ENCODE measurements at regions not wholly inside any gene's neighbourhood (a gene's known extent, or its start where the extent isn't known, plus 50 kb on each side); places are given as distances from the start of the nearest gene placed in this dataset.

GRCh38 chr5:27308153-27308552 lies 269.8 kb upstream of the CDH9 start:
- no peaks in the 10 kb centered on the region for H3K27me3 ChIP-seq (ENCODE audit: control insufficient read depth, low read length)
- H3K4me2 ChIP-seq (ENCODE audit: low read length), result no peak overlapping the region
- H3K9me3 ChIP-seq (ENCODE audit: control insufficient read depth, insufficient read depth, low read length), result no peaks in the 10 kb centered on the region; the same call in 1 of the 2 replicates
- no peaks in the 10 kb centered on the region for H3K9me2 ChIP-seq (replicated peaks; ENCODE audit: control insufficient read depth, low read length)
- TF ChIP-seq CTCF (IDR thresholded peaks at IDR 0.05; ENCODE audit: low read depth, low read length, poor library complexity, severe bottlenecking) (no peak), EZH2phosphoT487 (IDR thresholded peaks at IDR 0.05; ENCODE audit: borderline replicate concordance, low read length) (no peak)
- no peaks in the 10 kb centered on the region for H3F3A ChIP-seq (ENCODE audit: control insufficient read depth, insufficient read depth)
- H4K20me1 ChIP-seq (ENCODE audit: control insufficient read depth, insufficient read depth, low read depth, low read length), result no peaks in the 10 kb centered on the region
- no peak overlapping the region for H3K4me3 ChIP-seq (ENCODE audit: low read length)
- H3K36me3 ChIP-seq (ENCODE audit: control insufficient read depth, low read length), result no peaks in the 10 kb centered on the region
- H3K27ac ChIP-seq (ENCODE audit: low read depth, low read length), result no peak overlapping the region
- H3K4me1 ChIP-seq (ENCODE audit: control insufficient read depth, low read length), result no peaks in the 10 kb centered on the region
- H3K79me2 ChIP-seq (ENCODE audit: control insufficient read depth, low read length), result no peaks in the 10 kb centered on the region

GRCh38 chr5:27290172-27290571 lies 251.8 kb upstream of the CDH9 start:
- H3K4me1 ChIP-seq (ENCODE audit: control insufficient read depth, low read length), result no peaks in the 10 kb centered on the region
- H3K9me2 ChIP-seq (replicated peaks; ENCODE audit: control insufficient read depth, low read length), result no peaks in the 10 kb centered on the region
- H3K27ac ChIP-seq (ENCODE audit: low read depth, low read length), result no peak overlapping the region
- H3F3A ChIP-seq (ENCODE audit: control insufficient read depth, insufficient read depth), result no peaks in the 10 kb centered on the region
- 0 out of 2 replicates have a peak, but pooled peaks cover 3% of the 10 kb centered on the region for H3K9me3 ChIP-seq (ENCODE audit: control insufficient read depth, insufficient read depth, low read length)
- no peaks in the 10 kb centered on the region for H3K27me3 ChIP-seq (ENCODE audit: control insufficient read depth, low read length)
- H3K4me2 ChIP-seq (ENCODE audit: low read length), result no peak overlapping the region
- H3K79me2 ChIP-seq (ENCODE audit: control insufficient read depth, low read length), result no peaks in the 10 kb centered on the region
- TF ChIP-seq CTCF (IDR thresholded peaks at IDR 0.05; ENCODE audit: low read depth, low read length, poor library complexity, severe bottlenecking) (no peak), EZH2phosphoT487 (IDR thresholded peaks at IDR 0.05; ENCODE audit: borderline replicate concordance, low read length) (no peak)
- H3K36me3 ChIP-seq (ENCODE audit: control insufficient read depth, low read length), result no peaks in the 10 kb centered on the region
- H3K4me3 ChIP-seq (ENCODE audit: low read length), result no peak overlapping the region
- no peaks in the 10 kb centered on the region for H4K20me1 ChIP-seq (ENCODE audit: control insufficient read depth, insufficient read depth, low read depth, low read length)

GRCh38 chr5:27276119-27276518 lies 237.7 kb upstream of the CDH9 start:
- no peak overlapping the region for H3K4me2 ChIP-seq (ENCODE audit: low read length)
- TF ChIP-seq EZH2phosphoT487 (IDR thresholded peaks at IDR 0.05; ENCODE audit: borderline replicate concordance, low read length) (no peak), CTCF (IDR thresholded peaks at IDR 0.05; ENCODE audit: low read depth, low read length, poor library complexity, severe bottlenecking) (no peak)

More at GRCh38 chr5:27276119-27276518, 237.7 kb upstream of the CDH9 start:
- Histone ChIP-seq H4K20me1 (ENCODE audit: control insufficient read depth, insufficient read depth, low read depth, low read length) (no peaks in the 10 kb centered on the region), H3K9me3 (ENCODE audit: control insufficient read depth, insufficient read depth, low read length) (peaks cover 4% of the 10 kb centered on the region; the same call in 1 of the 2 replicates), H3K27ac (ENCODE audit: low read depth, low read length) (no peak overlapping the region), H3K36me3 (ENCODE audit: control insufficient read depth, low read length) (no peaks in the 10 kb centered on the region), H3F3A (ENCODE audit: control insufficient read depth, insufficient read depth) (no peaks in the 10 kb centered on the region), H3K79me2 (ENCODE audit: control insufficient read depth, low read length) (no peaks in the 10 kb centered on the region), H3K9me2 (replicated peaks; ENCODE audit: control insufficient read depth, low read length) (no peaks in the 10 kb centered on the region), H3K4me3 (ENCODE audit: low read length) (no peak overlapping the region), H3K4me1 (ENCODE audit: control insufficient read depth, low read length) (no peaks in the 10 kb centered on the region), H3K27me3 (ENCODE audit: control insufficient read depth, low read length) (no peaks in the 10 kb centered on the region)
